DND-41 (cell line): ENCODE measurements at regions not wholly inside any gene's neighbourhood (a gene's known extent, or its start where the extent isn't known, plus 50 kb on each side); places are given as distances from the start of the nearest gene placed in this dataset.

ENCODE experiments used
- ATAC-seq: fragments of 200-7000 bp; cut with Tn5 transposase; 3 replicates; pipeline ENCODE4 v1.9.1; 2021; ENCODE audit warnings: low read depth; ENCODE audit not compliant: insufficient read depth
- DNase-seq: peaks from one replicate; pipeline ENCODE4 v3.0.0-alpha.2; 2020
- H2AFZ ChIP-seq: 2 replicates; pipeline ENCODE4 v1.6.0; 2012; ENCODE audit warnings: low read depth, low read length
- H3K27ac ChIP-seq: 2 replicates; pipeline ENCODE4 v1.5.1; 2012; ENCODE audit warnings: low read length, inconsistent platforms
- H3K27me3 ChIP-seq: fragments of 200-600 bp; sonication (generic); 2 replicates; pipeline ENCODE4 v1.6.0; 2012; ENCODE audit warnings: low read length, mild to moderate bottlenecking, inconsistent platforms; ENCODE audit not compliant: insufficient read depth, poor library complexity
- H3K36me3 ChIP-seq: 2 replicates; pipeline ENCODE4 v1.5.1; 2012; ENCODE audit warnings: low read length, inconsistent platforms; ENCODE audit not compliant: insufficient read depth
- H3K4me1 ChIP-seq: 2 replicates; pipeline ENCODE4 v1.5.1; 2012; ENCODE audit warnings: mild to moderate bottlenecking, low read length; ENCODE audit not compliant: insufficient read depth
- H3K4me2 ChIP-seq: 2 replicates; pipeline ENCODE4 v1.6.0; 2012; ENCODE audit warnings: mild to moderate bottlenecking, moderate library complexity, low read length, inconsistent platforms; ENCODE audit not compliant: insufficient read depth
- H3K4me3 ChIP-seq, 2 experiments: fragments of 200-600 bp in 1 of 2; shearing (Covaris generic) in 1 of 2; 2 replicates each; pipeline ENCODE4 v1.5.1; 2012 to 2016; ENCODE audit warnings: inconsistent platforms in 2 of 2, low read length in 2 of 2, mild to moderate bottlenecking in 2 of 2, low read depth in 1 of 2, moderate library complexity in 1 of 2
- H3K79me2 ChIP-seq: 2 replicates; pipeline ENCODE4 v1.6.0; 2012; ENCODE audit warnings: low read length, inconsistent platforms; ENCODE audit not compliant: insufficient read depth
- H3K9ac ChIP-seq: 2 replicates; pipeline ENCODE4 v1.6.0; 2012; ENCODE audit warnings: low read depth, mild to moderate bottlenecking, inconsistent platforms, low read length, moderate library complexity
- H3K9me3 ChIP-seq: 2 replicates; pipeline ENCODE4 v1.5.1; 2012; ENCODE audit warnings: low read length, moderate library complexity, mild to moderate bottlenecking, inconsistent platforms; ENCODE audit not compliant: insufficient read depth, severe bottlenecking
- H4K20me1 ChIP-seq: 2 replicates; pipeline ENCODE4 v1.6.0; 2012; ENCODE audit warnings: low read length; ENCODE audit not compliant: insufficient read depth
- EZH2 ChIP-seq: IDR thresholded peaks from 3 replicates; pipeline ENCODE4 v1.6.1; 2012; ENCODE audit warnings: borderline replicate concordance, low read depth, mild to moderate bottlenecking, moderate library complexity, low read length, inconsistent platforms; ENCODE audit not compliant: severe bottlenecking
- TF ChIP-seq, protein P1 (sequence below): IDR thresholded peaks from 2 replicates; pipeline ENCODE4 v1.5.1; 2012; ENCODE audit warnings: borderline replicate concordance, low read length, moderate library complexity, mild to moderate bottlenecking; ENCODE audit not compliant: poor library complexity, severe bottlenecking; ENCODE audit errors: extremely low read depth

DNA sequence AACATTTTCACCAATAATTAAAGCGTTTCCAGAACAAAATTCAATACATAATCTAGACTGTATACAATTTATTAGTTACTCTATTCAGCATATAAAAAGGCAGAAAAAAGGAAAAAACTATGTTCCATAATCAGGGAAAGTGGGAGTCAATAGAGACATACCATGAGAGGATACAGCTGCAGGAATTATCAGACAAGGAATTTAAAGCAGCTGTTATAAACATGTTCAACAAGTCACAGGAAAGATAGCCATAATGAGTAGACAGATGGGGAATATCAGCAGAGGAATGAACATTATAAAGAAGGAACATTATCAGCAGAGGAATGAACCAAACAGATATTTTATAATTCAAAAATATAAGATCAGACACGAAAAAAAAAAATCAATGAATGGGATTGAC lies 500.6 kb upstream of the RPS6KA3 start:
- H3K27ac ChIP-seq, result no peak overlapping the region
- no peaks in the 10 kb centered on the region for H3K9me3 ChIP-seq
- no peak overlapping the region for H3K4me2 ChIP-seq
- no peaks in the 10 kb centered on the region for H3K27me3 ChIP-seq
- ATAC-seq (no peak), DNase-seq (no peak)
- no peak overlapping the region for H3K4me3 ChIP-seq
- no peaks in the 10 kb centered on the region for H3K4me1 ChIP-seq
- TF ChIP-seq, protein P1, sequence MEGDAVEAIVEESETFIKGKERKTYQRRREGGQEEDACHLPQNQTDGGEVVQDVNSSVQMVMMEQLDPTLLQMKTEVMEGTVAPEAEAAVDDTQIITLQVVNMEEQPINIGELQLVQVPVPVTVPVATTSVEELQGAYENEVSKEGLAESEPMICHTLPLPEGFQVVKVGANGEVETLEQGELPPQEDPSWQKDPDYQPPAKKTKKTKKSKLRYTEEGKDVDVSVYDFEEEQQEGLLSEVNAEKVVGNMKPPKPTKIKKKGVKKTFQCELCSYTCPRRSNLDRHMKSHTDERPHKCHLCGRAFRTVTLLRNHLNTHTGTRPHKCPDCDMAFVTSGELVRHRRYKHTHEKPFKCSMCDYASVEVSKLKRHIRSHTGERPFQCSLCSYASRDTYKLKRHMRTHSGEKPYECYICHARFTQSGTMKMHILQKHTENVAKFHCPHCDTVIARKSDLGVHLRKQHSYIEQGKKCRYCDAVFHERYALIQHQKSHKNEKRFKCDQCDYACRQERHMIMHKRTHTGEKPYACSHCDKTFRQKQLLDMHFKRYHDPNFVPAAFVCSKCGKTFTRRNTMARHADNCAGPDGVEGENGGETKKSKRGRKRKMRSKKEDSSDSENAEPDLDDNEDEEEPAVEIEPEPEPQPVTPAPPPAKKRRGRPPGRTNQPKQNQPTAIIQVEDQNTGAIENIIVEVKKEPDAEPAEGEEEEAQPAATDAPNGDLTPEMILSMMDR, result no peak
- no peak for TF ChIP-seq EZH2
- H3K9ac ChIP-seq, result no peak overlapping the region
- no peaks in the 10 kb centered on the region for H3K36me3 ChIP-seq
- H2AFZ ChIP-seq, result no peak overlapping the region
- H3K79me2 ChIP-seq, result no peaks in the 10 kb centered on the region
- H4K20me1 ChIP-seq, result no peaks in the 10 kb centered on the region

DNA sequence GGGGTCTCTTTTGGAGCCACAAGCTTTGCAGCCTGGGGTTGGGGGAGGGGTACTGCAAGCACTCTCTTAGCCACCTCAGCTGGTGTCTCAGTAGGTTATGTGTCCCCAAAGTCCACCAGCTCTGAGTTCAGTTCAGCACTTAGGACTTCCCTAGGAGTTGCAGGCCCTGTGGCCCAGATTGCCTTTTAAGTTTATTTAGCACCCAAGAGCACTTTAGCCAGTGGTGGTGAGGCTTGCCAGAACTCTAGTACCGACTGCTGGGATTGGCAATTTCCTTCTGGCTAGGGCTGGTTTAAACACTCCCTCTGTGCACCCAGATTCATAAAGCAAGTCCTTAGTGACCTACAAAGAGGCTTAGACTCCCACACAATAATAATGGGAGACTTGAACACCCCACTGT lies 489.9 kb upstream of the RPS6KA3 start:
- H4K20me1 ChIP-seq, result no peaks in the 10 kb centered on the region
- H3K9ac ChIP-seq, result no peak overlapping the region
- ATAC-seq (no peak), DNase-seq (no peak)
- H3K36me3 ChIP-seq, result no peaks in the 10 kb centered on the region
- H3K79me2 ChIP-seq, result no peaks in the 10 kb centered on the region
- TF ChIP-seq EZH2, result no peak
- TF ChIP-seq, protein P1, result no peak
- H3K27me3 ChIP-seq, result no peaks in the 10 kb centered on the region
- no peaks in the 10 kb centered on the region for H3K9me3 ChIP-seq
- no peak overlapping the region for H3K27ac ChIP-seq
- H3K4me2 ChIP-seq, result no peak overlapping the region
- no peak overlapping the region for H3K4me3 ChIP-seq
- H2AFZ ChIP-seq, result no peak overlapping the region
- no peaks in the 10 kb centered on the region for H3K4me1 ChIP-seq

DNA sequence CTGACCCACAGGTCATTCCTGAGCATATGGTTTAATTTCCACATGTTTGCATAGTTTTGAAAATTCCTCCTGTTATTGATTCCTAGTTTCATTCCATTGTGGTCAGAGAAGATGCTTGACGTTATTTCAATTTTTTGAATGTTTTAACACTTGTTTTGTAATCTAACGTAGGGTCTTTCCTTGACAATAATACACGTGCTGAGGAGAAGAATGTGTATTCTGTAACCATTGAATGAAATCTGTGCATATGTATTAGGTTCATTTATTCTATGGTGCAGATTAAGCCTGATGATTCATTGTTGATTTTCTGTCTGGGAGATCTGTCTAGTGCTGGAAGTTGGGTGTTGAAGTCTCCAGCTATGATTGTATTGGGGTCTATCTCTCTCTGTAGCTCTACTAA lies 486.4 kb upstream of the RPS6KA3 start:
- ATAC-seq (no peak), DNase-seq (no peak)
- H3K4me3 ChIP-seq, result no peak overlapping the region
- H2AFZ ChIP-seq, result no peak overlapping the region
- no peaks in the 10 kb centered on the region for H3K27me3 ChIP-seq
- H3K4me2 ChIP-seq, result no peak overlapping the region
- no peaks in the 10 kb centered on the region for H3K36me3 ChIP-seq
- H4K20me1 ChIP-seq, result no peaks in the 10 kb centered on the region
- no peaks in the 10 kb centered on the region for H3K79me2 ChIP-seq
- no peaks in the 10 kb centered on the region for H3K9me3 ChIP-seq
- no peak overlapping the region for H3K27ac ChIP-seq
- no peaks in the 10 kb centered on the region for H3K4me1 ChIP-seq
- TF ChIP-seq, protein P1, result no peak
- no peak for TF ChIP-seq EZH2
- H3K9ac ChIP-seq, result no peak overlapping the region

DNA sequence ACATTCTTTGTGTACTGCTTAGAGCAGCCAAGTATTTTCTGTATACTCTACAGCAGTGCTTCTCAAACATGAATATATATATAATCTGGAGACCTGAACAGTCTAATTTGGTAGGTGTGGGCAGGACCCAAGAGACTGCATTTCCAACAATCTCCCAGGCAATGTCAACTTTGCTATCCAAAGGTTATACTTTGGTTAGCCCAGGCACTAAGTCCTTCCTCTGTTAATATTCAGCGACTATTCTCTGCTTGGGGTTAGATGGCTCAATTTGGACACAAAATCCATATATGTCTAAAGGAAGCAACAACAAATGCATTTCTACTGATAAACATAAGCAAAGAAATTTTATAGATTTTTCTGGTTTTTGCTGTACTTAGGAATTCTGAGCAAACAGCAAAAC lies 480.0 kb upstream of the RPS6KA3 start:
- Histone ChIP-seq H3K36me3 (no peaks in the 10 kb centered on the region), H3K27ac (no peak overlapping the region), H2AFZ (no peak overlapping the region), H3K79me2 (no peaks in the 10 kb centered on the region), H3K9ac (no peak overlapping the region), H4K20me1 (no peaks in the 10 kb centered on the region), H3K4me3 (no peak overlapping the region), H3K9me3 (no peaks in the 10 kb centered on the region), H3K4me2 (no peak overlapping the region), H3K27me3 (no peaks in the 10 kb centered on the region), H3K4me1 (no peaks in the 10 kb centered on the region)
- ATAC-seq (no peak), DNase-seq (no peak)
- TF ChIP-seq, protein P1, result no peak
- TF ChIP-seq EZH2, result no peak
